A549 (cell line): ENCODE measurements at regions not wholly inside any gene's neighbourhood (a gene's known extent, or its start where the extent isn't known, plus 50 kb on each side); places are given as distances from the start of the nearest gene placed in this dataset.

Source experiments
- ATAC-seq, 2 experiments: fragments of 200-7000 bp in 1 of 2; fragments of >200 bp in 1 of 2; cut with Nextera tagmentation in 1 of 2; cut with Tn5 transposase in 1 of 2; 3 replicates each; pipeline versions ENCODE4 v1.8.0 to v1.9.1; 2018 to 2020; ENCODE audit warnings: mild to moderate bottlenecking in 1 of 2, moderate library complexity in 1 of 2
- CTCF ChIA-PET: fragments of 300-600 bp; sonication (Branson Sonifier 250); formaldehyde crosslinking; extraction: SDS; loops from one replicate; lab custom pipeline; 2021; ENCODE audit warnings: antibody characterized with exemption, inconsistent platforms; lab: Yijun Ruan, JAX
- POLR2A ChIA-PET: fragments of 350-600 bp; formaldehyde crosslinking; extraction: SDS; loops from one replicate; lab custom pipeline; 2021; ENCODE audit warnings: antibody characterized with exemption, inconsistent platforms; lab: Yijun Ruan, JAX
- DNase-seq, 2 experiments: peaks; one replicate each; pipeline versions ENCODE4 v3.0.0 to v3.0.0-alpha.2; 2011 to 2016; ENCODE audit warnings: low read depth in 1 of 2, low spot score in 1 of 2
- FAIRE-seq: peaks from 2 replicates; lab custom pipeline; 2011; peaks lifted over from hg19 to GRCh38; lab: Jason Lieb, UNC
- H3K27ac ChIP-seq, 2 experiments: fragments of >200 bp; sonication (Bioruptor Twin); formaldehyde crosslinking; 3 replicates each; pipeline ENCODE4 v1.5.1; 2016 to 2017
- H3K4me1 ChIP-seq: fragments of >200 bp; sonication (Bioruptor Twin); formaldehyde crosslinking; 3 replicates; pipeline ENCODE4 v1.6.1; 2016
- H3K4me2 ChIP-seq: fragments of >200 bp; sonication (Bioruptor Twin); formaldehyde crosslinking; 3 replicates; pipeline ENCODE4 v1.6.1; 2016
- H3K4me3 ChIP-seq: fragments of >200 bp; sonication (Bioruptor Twin); formaldehyde crosslinking; 3 replicates; pipeline ENCODE4 v1.5.1; 2016
- H3K9me3 ChIP-seq: fragments of >200 bp; sonication (Bioruptor Twin); formaldehyde crosslinking; 3 replicates; pipeline ENCODE4 v1.6.1; 2016
- CBX2 ChIP-seq: fragments of 200-600 bp; sonication (generic); IDR thresholded peaks from 2 replicates; pipeline ENCODE4 v1.6.1; 2016; ENCODE audit warnings: low read depth, mild to moderate bottlenecking, borderline replicate concordance
- CEBPB ChIP-seq, 2 experiments: fragments of >200 bp in 1 of 2; sonication (Bioruptor Twin) in 1 of 2; formaldehyde crosslinking in 1 of 2; IDR thresholded peaks; 2 replicates each; pipeline ENCODE4 v1.6.1; 2012 to 2016
- CHD2 ChIP-seq: fragments of 150-350 bp; IDR thresholded peaks from 2 replicates; pipeline ENCODE4 v1.6.1; 2014; ENCODE audit warnings: low read length; ENCODE audit not compliant: partially characterized antibody
- CTCF ChIP-seq: fragments of >200 bp; sonication (Bioruptor Twin); formaldehyde crosslinking; IDR thresholded peaks from 3 replicates; pipeline ENCODE4 v1.5.1; 2016
- EHF ChIP-seq: fragments of 250-450 bp; sonication (Bioruptor Pico); IDR thresholded peaks from 2 replicates; pipeline ENCODE4 v1.5.0; 2020; ENCODE audit warnings: mild to moderate bottlenecking
- EHMT2 ChIP-seq: fragments of 200-600 bp; sonication (generic); IDR thresholded peaks from 2 replicates; pipeline ENCODE4 v1.6.1; 2016; ENCODE audit warnings: antibody characterized with exemption, low read depth, mild to moderate bottlenecking, moderate library complexity
- EP300 ChIP-seq, 2 experiments: fragments of >200 bp; sonication (Bioruptor Twin); formaldehyde crosslinking; IDR thresholded peaks; 2 replicates in 1 of 2; 3 replicates in 1 of 2; pipeline ENCODE4 v1.6.1; 2016 to 2017
- ESRRA ChIP-seq: fragments of 150-350 bp; IDR thresholded peaks from 2 replicates; pipeline ENCODE4 v1.6.1; 2014; ENCODE audit warnings: mild to moderate bottlenecking, low read length, borderline replicate concordance
- GATA3 ChIP-seq: IDR thresholded peaks from 2 replicates; pipeline ENCODE4 v1.6.1; 2012; ENCODE audit warnings: borderline replicate concordance
- HDAC2 ChIP-seq: fragments of 200-600 bp; sonication (generic); IDR thresholded peaks from 2 replicates; pipeline ENCODE4 v1.6.1; 2016
- HEYL ChIP-seq: fragments of 250-450 bp; sonication (Bioruptor Pico); IDR thresholded peaks from 2 replicates; pipeline ENCODE4 v1.8.0; 2021; ENCODE audit warnings: mild to moderate bottlenecking, moderate library complexity
- KDM1A ChIP-seq: fragments of 200-600 bp; sonication (generic); IDR thresholded peaks from 2 replicates; pipeline ENCODE4 v1.6.1; 2016; ENCODE audit warnings: low read depth, mild to moderate bottlenecking
- NFE2L2 ChIP-seq: fragments of 150-350 bp; conservative IDR thresholded peaks from 2 replicates; pipeline ENCODE4 v1.6.1; 2014; ENCODE audit warnings: low read length
- NPAS2 ChIP-seq: fragments of 250-450 bp; sonication (Bioruptor Pico); IDR thresholded peaks from 2 replicates; pipeline ENCODE4 v1.8.0; 2022; ENCODE audit warnings: mild to moderate bottlenecking, moderate library complexity, borderline replicate concordance
- POLR2A ChIP-seq: IDR thresholded peaks from 2 replicates; pipeline ENCODE4 v1.6.1; 2012; ENCODE audit warnings: mild to moderate bottlenecking, low read length
- POLR2AphosphoS2 ChIP-seq: conservative IDR thresholded peaks from 2 replicates; pipeline ENCODE4 v1.6.1; 2012; ENCODE audit warnings: low read length, improper control_type of control experiment, inconsistent platforms
- RARB ChIP-seq: fragments of 250-450 bp; sonication (Bioruptor Pico); IDR thresholded peaks from 2 replicates; pipeline ENCODE4 v1.8.0; 2021; ENCODE audit warnings: mild to moderate bottlenecking, moderate library complexity
- RCOR1 ChIP-seq: fragments of 150-350 bp; IDR thresholded peaks from 2 replicates; pipeline ENCODE4 v1.6.1; 2014; ENCODE audit warnings: antibody characterized with exemption, low read length, low read depth
- RFX5 ChIP-seq: fragments of 450-650 bp; IDR thresholded peaks from 2 replicates; pipeline ENCODE4 v1.7.1; 2014; ENCODE audit warnings: antibody characterized with exemption, mild to moderate bottlenecking, moderate library complexity
- TP53 ChIP-seq: fragments of 250-450 bp; sonication (Bioruptor Pico); IDR thresholded peaks from 2 replicates; pipeline ENCODE4 v1.5.0; 2021; ENCODE audit warnings: mild to moderate bottlenecking, moderate library complexity
- ZC3H11A ChIP-seq: fragments of 450-650 bp; IDR thresholded peaks from 2 replicates; pipeline ENCODE4 v1.6.1; 2014; ENCODE audit warnings: antibody characterized with exemption, mild to moderate bottlenecking
- ZSCAN20 ChIP-seq: fragments of 250-450 bp; sonication (Bioruptor Pico); IDR thresholded peaks from 2 replicates; pipeline ENCODE4 v1.8.0; 2022; ENCODE audit warnings: mild to moderate bottlenecking, moderate library complexity
- whole genome bisulfite sequencing: methylation state at CpG from one replicate; pipeline ENCODE4 v1.1.6; 2017; ENCODE audit errors: missing lambda C conversion rate; 5-methylcytosine and 5-hydroxymethylcytosine counted together
- TF ChIP-seq, protein P1 (sequence below): fragments of >200 bp; sonication (Bioruptor Twin); formaldehyde crosslinking; IDR thresholded peaks from 3 replicates; pipeline ENCODE4 v1.6.1; 2016
- TF ChIP-seq, protein P2 (sequence below): IDR thresholded peaks from 2 replicates; pipeline ENCODE4 v1.6.1; 2012; ENCODE audit warnings: low read depth, borderline replicate concordance

DNA sequence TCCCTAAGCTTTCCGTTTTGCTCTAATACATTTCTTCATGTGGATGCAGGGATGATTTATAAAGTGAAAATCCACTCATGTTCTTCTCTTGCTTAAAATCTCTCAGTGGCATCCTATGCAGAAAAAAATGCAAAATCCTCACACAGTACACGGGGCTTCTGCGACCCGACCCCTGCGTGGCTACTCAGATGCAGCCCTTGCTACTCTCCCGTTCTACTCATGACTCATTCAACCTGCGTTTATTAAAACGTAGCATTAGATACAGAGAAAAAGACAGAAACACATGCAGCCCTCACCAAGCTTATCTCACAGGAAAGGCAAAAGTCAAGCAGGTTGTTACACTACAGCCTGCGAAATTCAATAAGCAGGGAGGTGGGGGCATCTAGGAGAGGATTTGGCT, 284.4 kb upstream of the PFKP start:
- ChIA-PET POLR2A (no interaction called here), CTCF (no interaction called here)
- H3K4me2 ChIP-seq: no peak overlapping the region
- DNase-seq (no peak), ATAC-seq (no peak), FAIRE-seq (no peak)
- no peak overlapping the region for H3K4me3 ChIP-seq
- 19% methylated on average over 9 of the region's 9 CpGs for WGBS
- no peaks in the 10 kb centered on the region for H3K9me3 ChIP-seq
- H3K27ac ChIP-seq: no peak overlapping the region
- no peaks in the 10 kb centered on the region for H3K4me1 ChIP-seq
- TF ChIP-seq KDM1A: no peak
- TF ChIP-seq CEBPB (IDR thresholded peaks at IDR 0.05): no peak
- TF ChIP-seq HDAC2: no peak
- no peak for TF ChIP-seq ZSCAN20
- no peak for TF ChIP-seq EHMT2
- no peak for TF ChIP-seq HEYL
- TF ChIP-seq CHD2: no peak
- no peak for TF ChIP-seq EP300 (IDR thresholded peaks at IDR 0.05)
- TF ChIP-seq RARB (CRISPR knock-in tag): no peak
- TF ChIP-seq, protein P1, sequence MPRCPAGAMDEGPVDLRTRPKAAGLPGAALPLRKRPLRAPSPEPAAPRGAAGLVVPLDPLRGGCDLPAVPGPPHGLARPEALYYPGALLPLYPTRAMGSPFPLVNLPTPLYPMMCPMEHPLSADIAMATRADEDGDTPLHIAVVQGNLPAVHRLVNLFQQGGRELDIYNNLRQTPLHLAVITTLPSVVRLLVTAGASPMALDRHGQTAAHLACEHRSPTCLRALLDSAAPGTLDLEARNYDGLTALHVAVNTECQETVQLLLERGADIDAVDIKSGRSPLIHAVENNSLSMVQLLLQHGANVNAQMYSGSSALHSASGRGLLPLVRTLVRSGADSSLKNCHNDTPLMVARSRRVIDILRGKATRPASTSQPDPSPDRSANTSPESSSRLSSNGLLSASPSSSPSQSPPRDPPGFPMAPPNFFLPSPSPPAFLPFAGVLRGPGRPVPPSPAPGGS: no peak
- TF ChIP-seq POLR2AphosphoS2: no peak
- no peak for TF ChIP-seq NFE2L2
- no peak for TF ChIP-seq ZC3H11A
- TF ChIP-seq EHF: no peak
- TF ChIP-seq, protein P2, sequence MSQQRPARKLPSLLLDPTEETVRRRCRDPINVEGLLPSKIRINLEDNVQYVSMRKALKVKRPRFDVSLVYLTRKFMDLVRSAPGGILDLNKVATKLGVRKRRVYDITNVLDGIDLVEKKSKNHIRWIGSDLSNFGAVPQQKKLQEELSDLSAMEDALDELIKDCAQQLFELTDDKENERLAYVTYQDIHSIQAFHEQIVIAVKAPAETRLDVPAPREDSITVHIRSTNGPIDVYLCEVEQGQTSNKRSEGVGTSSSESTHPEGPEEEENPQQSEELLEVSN: no peak
- TF ChIP-seq ESRRA: no peak
- TF ChIP-seq NPAS2: no peak
- TF ChIP-seq GATA3: no peak
- no peak for TF ChIP-seq RFX5
- TF ChIP-seq, all 56 proteins: peak for 0

DNA sequence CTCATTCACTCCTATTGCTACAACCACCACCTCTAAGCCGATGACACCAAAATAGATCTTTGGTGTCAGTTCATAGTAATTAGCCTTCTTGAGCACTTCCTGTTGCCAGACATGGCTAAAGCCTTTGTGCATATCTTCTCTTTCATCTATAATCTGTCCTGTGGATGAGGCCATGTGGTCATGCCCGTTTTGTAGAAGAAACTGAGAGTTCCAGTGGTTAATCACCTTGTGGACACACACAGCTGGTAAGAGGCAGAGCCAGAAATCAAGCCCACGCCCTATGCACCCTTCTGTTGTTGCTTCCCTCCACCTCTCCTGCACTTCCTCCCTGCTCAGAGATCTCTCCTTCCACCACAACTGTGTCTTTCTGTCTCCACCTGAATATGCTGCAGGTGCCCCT, 285.1 kb upstream of the PFKP start:
- no peaks in the 10 kb centered on the region for H3K9me3 ChIP-seq
- WGBS: 1% methylated on average over 3 of the region's 3 CpGs
- no peak for ATAC-seq

More for the DNA sequence above, 285.1 kb upstream of the PFKP start:
- FAIRE-seq: no peak
- Histone ChIP-seq H3K27ac (no peak overlapping the region), H3K4me3 (no peak overlapping the region), H3K4me1 (no peaks in the 10 kb centered on the region), H3K4me2 (no peak overlapping the region)
- CTCF ChIA-PET: no interaction called here
- TF ChIP-seq TP53 (no peak), RCOR1 (no peak), POLR2A (no peak), CBX2 (no peak), CTCF (no peak)
- no peak for DNase-seq
- POLR2A ChIA-PET: no interaction called here
